ENCODE measurements at regions not wholly inside any gene's neighbourhood (a gene's known extent, or its start where the extent isn't known, plus 50 kb on each side); places are given as distances from the start of the nearest gene placed in this dataset.
A peak's percentile ranks its signal among the peaks of the same experiment; 100 is the strongest.

- no peak for DNase-seq
Measured at GRCh38 chr2:58568901-58569300, 327.8 kb upstream of the FANCL start.

DNA sequence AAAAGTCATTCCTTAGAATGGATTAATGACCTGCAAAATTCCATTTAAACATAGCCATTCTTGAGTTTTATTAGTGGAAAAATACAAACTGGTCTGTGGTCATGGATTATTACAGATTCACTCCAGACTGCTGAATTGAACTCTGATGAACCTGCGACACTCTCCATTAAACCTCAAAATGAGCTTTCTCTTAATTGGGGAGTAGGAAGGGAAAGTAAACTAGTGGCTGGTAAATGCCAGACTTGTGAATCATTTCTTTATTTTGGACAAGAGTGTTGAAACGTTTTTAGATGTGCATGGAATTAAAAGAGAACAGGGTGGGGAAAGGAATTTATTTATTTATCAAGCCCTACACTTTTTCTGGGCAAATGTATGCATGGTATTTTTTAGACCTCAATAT is 321.2 kb upstream of the FANCL start:
- peak in 1 of 3 donors; percentile 8 for DNase-seq

GRCh38 chr2:58560531-58560930 is 319.4 kb upstream of the FANCL start:
- DNase-seq, result no peak

- DNase-seq, result no peak
Measured at GRCh38 chr2:58558881-58559280, 317.8 kb upstream of the FANCL start.

- no peak for DNase-seq
Measured at GRCh38 chr2:58557176-58557575, 316.1 kb upstream of the FANCL start.

DNA sequence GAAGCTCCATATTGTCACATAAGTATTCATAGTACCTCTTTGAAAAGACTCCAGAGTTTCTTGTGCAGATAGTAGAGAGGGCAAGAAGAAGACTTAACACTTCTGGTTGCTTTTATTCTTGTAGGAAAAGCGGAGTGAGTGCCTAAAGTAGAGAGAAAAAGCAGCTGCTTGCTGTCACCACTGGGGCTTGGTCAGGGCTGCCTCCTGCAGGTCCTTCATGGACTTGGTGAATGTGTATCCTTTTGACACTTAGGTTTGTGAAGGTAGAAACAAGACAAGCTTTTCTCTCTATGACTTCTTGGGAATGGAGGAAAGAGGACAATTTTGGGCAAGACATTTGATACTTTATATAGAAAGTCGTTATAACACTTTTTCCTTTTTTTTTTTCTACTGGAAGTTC is 312.8 kb upstream of the FANCL start:
- no peak for DNase-seq

- DNase-seq, result no peak
Measured at GRCh38 chr2:58553522-58553921, 312.4 kb upstream of the FANCL start.

- no peak for DNase-seq
Measured at GRCh38 chr2:58545300-58546280, 304.5 kb upstream of the FANCL start.

GRCh38 chr2:58543442-58543841 is 302.3 kb upstream of the FANCL start:
- no peak for DNase-seq

DNA sequence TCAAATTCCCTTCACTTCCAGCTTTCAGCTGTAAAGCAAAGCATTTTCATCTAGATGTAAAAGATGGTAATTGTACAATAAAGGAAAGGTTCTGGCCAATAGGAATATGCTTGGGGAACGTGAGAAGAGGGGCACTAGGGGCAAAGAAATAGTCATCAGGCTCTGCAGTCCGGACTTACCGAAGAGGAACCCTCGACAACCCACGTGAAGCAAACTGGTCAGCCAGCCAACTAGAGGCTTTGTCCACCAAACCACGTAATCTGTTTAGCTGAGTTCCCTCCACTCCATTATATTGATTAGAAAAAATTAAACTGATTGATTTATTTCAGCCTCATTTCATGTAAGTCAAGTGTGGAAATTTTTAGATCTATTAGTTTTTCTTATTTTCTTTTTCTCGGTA is 300.4 kb upstream of the FANCL start:
- DNase-seq, result no peak

DNA sequence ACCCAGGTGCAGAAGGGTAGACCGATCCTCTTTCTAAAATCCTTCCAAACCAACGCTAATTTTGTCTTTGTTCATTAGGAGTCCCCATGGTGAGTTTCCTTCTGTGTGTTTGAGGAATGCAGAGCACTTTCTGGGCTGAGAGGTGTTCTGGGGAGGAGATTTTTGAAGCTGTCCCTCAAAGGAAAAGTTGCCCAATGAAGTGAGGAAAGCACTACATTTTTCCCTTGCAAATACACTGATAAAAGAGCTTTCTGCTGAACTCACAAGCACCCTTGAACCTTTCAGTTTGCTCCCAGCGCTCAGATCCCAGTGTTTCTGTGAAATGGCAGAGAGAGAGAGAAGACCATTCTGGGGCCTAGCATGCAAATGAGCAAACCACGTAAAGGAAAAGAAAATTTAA is 299.6 kb upstream of the FANCL start:
- DNase-seq, result no peak

DNA sequence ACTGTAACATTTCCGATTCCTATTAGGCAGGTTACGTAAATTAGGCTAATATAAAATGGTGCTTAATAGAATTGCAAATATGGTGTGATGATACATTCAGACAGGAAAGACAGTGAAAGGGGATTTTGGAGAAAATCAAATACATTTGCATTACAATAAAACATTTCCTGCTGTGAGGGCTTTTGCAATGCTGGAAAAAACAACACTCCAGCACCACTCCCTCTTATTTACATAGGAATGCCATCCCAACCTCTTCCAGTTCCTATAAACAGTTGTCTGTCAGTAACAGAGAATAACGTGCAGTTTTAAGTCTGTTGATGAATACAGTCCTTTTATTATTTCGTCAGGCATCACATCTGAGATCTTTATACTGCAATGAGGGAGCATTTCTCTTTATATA is 298.8 kb upstream of the FANCL start:
- no peak for DNase-seq

GRCh38 chr2:58535990-58536389 is 294.9 kb upstream of the FANCL start:
- DNase-seq, result no peak

DNA sequence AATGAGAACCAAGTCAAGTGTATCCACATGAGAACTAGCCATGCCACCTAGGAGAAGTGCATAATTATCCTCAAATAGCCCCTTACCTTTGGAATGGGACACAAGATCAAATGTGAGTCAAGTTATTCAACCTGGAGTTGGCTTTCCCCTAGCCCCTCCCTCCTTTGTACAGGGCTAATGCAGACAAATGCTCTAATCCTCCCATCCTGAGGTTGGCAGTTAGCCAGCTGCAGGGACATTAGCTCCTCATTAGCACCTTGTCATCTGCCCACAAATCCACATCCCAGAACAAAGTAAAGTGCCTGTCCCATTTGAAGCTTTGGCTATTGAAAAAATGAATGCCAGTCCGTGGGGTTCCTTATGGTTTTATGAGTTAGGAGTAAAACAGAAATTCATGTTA is 294.1 kb upstream of the FANCL start:
- no peak for DNase-seq

DNA sequence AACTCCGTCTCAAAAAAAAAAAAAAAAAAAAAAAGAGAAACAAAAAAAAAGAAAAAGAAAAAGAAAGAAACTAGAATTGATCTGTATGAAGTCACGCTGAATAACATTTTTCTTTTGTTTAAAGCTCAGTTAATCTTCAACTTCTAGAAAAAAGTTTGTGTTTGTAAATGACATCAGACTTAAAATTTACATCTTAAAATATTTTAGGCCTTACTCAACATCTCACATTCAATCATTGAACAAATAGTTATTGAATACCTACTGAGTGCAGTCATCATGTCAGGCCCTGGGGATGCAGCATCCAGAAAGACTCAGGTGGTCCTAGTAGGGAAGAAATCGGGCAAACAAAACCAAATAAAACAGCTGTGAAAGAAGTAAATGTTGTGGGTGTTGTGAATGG is 292.3 kb upstream of the FANCL start:
- no peak for DNase-seq

DNA sequence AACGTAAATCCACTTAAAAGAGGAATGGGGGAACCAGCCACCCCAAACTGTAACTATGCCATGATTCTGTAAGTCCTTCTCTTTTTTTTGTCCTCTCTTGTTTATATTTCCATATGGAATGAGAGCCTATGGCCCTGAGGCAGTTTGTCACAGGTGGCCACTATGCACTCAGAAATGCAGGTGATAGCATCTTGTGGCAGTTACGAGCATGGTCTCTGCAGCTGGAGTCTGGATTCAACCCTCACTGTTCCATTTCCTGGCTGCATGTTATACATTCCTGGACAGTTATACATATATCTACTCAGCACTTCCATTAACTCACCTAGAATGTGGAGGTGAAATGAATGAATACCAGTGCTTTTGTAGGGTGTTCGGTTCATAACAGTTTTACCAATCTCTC is 291.5 kb upstream of the FANCL start:
- no peak for DNase-seq

GRCh38 chr2:58527647-58528046 is 286.5 kb upstream of the FANCL start:
- no peak for DNase-seq

DNA sequence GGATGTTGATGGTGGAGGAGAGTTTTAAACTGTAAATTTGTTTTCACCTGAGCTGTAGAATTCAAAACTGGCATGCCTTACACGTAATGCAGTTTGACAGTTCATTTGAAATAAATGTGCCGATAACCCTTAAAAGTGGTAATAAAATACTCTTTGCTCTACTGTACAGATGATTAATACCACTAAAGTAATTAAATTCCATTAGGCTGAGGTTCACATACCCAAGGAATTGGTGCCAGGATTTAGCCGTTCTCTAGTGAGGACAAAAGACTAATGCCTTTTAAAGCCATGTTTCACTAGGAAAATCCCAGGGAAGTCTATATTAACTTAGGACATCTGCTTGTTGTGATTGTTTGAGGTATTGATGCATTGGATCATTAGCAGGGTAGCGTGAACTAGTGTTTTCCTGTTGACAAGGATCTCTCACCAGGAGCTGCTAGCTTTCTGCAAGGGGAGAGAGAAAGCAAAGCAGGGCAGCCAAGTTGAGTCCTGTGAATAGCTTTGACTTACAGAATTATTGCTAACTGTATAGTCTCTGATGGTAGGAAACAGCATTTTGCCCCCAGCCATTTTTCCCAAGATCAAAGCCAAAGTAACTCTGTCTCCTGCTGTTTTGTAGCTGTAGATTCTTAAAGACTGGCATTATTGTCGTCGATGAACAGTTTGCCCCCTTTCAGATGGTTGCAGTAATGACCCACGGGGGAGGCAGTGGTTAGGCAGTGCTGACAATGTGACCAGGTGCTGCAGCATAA is 280.9 kb upstream of the FANCL start:
- peak in 1 of 3 donors; percentile 10 for DNase-seq

GRCh38 chr2:58520903-58521302 is 279.8 kb upstream of the FANCL start:
- no peak for DNase-seq

DNA sequence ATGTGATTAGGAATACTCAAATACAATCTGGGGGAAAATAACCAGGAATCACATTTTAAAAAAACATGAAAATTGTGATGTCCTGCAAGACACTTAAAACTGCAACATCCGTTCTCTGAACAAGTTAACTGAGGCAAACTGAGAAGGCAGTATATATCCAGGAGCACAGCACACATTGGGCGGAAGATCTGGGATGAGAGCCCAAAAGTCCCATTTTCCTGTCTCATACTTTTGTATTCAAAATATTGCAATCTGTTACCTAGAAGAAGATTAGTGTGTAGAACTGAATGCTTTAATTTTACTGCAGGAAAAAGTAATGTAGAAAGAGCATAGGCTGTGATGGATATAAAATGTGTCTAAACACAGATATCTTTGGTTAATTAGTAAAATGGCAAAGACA is 276.8 kb upstream of the FANCL start:
- DNase-seq, result no peak

GRCh38 chr2:58516695-58517094 is 275.6 kb upstream of the FANCL start:
- DNase-seq, result no peak

- DNase-seq, result no peak
Measured at GRCh38 chr2:58515827-58516573, 274.9 kb upstream of the FANCL start.

All from muscle of back (tissue), 3 donors.